ENCODE measurements at regions not wholly inside any gene's neighbourhood (a gene's known extent, or its start where the extent isn't known, plus 50 kb on each side); places are given as distances from the start of the nearest gene placed in this dataset.

- Histone ChIP-seq H3K27me3 (ENCODE audit: control insufficient read depth, low read length) (peaks cover 8% of the 10 kb centered on the region), H3K4me1 (ENCODE audit: control insufficient read depth, low read length) (no peaks in the 10 kb centered on the region), H3K4me2 (ENCODE audit: low read length) (no peak overlapping the region)
Observed at GRCh38 chr1:30283199-30283962, 440.0 kb downstream of the MATN1 start.

GRCh38 chr1:30280572-30280971 lies 442.8 kb downstream of the MATN1 start:
- TF ChIP-seq EZH2phosphoT487 (IDR thresholded peaks at IDR 0.05; ENCODE audit: borderline replicate concordance, low read length): no peak
- TF ChIP-seq CTCF (IDR thresholded peaks at IDR 0.05; ENCODE audit: low read depth, low read length, poor library complexity, severe bottlenecking): no peak
- Histone ChIP-seq H3K4me2 (ENCODE audit: low read length) (no peak overlapping the region), H3K9me2 (replicated peaks; ENCODE audit: control insufficient read depth, low read length) (no peaks in the 10 kb centered on the region)

More at GRCh38 chr1:30283199-30283962, 440.0 kb downstream of the MATN1 start:
- Histone ChIP-seq H3K9me2 (replicated peaks; ENCODE audit: control insufficient read depth, low read length) (no peaks in the 10 kb centered on the region), H3F3A (ENCODE audit: control insufficient read depth, insufficient read depth) (no peaks in the 10 kb centered on the region), H3K4me3 (ENCODE audit: low read length) (no peak overlapping the region), H4K20me1 (ENCODE audit: control insufficient read depth, insufficient read depth, low read depth, low read length) (no peaks in the 10 kb centered on the region), H3K36me3 (ENCODE audit: control insufficient read depth, low read length) (no peaks in the 10 kb centered on the region), H3K9me3 (ENCODE audit: control insufficient read depth, insufficient read depth, low read length) (no peaks in the 10 kb centered on the region), H3K79me2 (ENCODE audit: control insufficient read depth, low read length) (no peaks in the 10 kb centered on the region), H3K27ac (ENCODE audit: low read depth, low read length) (no peak overlapping the region)
- TF ChIP-seq EZH2phosphoT487 (IDR thresholded peaks at IDR 0.05; ENCODE audit: borderline replicate concordance, low read length) (no peak), CTCF (IDR thresholded peaks at IDR 0.05; ENCODE audit: low read depth, low read length, poor library complexity, severe bottlenecking) (no peak)

GRCh38 chr1:30277911-30278310 lies 445.5 kb downstream of the MATN1 start:
- no peak overlapping the region for H3K27ac ChIP-seq (ENCODE audit: low read depth, low read length)
- H3F3A ChIP-seq (ENCODE audit: control insufficient read depth, insufficient read depth): no peaks in the 10 kb centered on the region
- H3K27me3 ChIP-seq (ENCODE audit: control insufficient read depth, low read length): peaks cover 8% of the 10 kb centered on the region; the same call in 1 of the 2 replicates
- H4K20me1 ChIP-seq (ENCODE audit: control insufficient read depth, insufficient read depth, low read depth, low read length): no peaks in the 10 kb centered on the region
- H3K79me2 ChIP-seq (ENCODE audit: control insufficient read depth, low read length): no peaks in the 10 kb centered on the region
- H3K4me1 ChIP-seq (ENCODE audit: control insufficient read depth, low read length): no peaks in the 10 kb centered on the region
- H3K4me2 ChIP-seq (ENCODE audit: low read length): no peak overlapping the region
- no peaks in the 10 kb centered on the region for H3K36me3 ChIP-seq (ENCODE audit: control insufficient read depth, low read length)
- H3K9me3 ChIP-seq (ENCODE audit: control insufficient read depth, insufficient read depth, low read length): peaks cover 12% of the 10 kb centered on the region; the same call in 1 of the 2 replicates
- no peak overlapping the region for H3K4me3 ChIP-seq (ENCODE audit: low read length)
- no peak for TF ChIP-seq EZH2phosphoT487 (IDR thresholded peaks at IDR 0.05; ENCODE audit: borderline replicate concordance, low read length)
- TF ChIP-seq CTCF (IDR thresholded peaks at IDR 0.05; ENCODE audit: low read depth, low read length, poor library complexity, severe bottlenecking): no peak
- no peaks in the 10 kb centered on the region for H3K9me2 ChIP-seq (replicated peaks; ENCODE audit: control insufficient read depth, low read length)

More at GRCh38 chr1:30280572-30280971, 442.8 kb downstream of the MATN1 start:
- Histone ChIP-seq H3K79me2 (ENCODE audit: control insufficient read depth, low read length) (no peaks in the 10 kb centered on the region), H3K9me3 (ENCODE audit: control insufficient read depth, insufficient read depth, low read length) (no peaks in the 10 kb centered on the region), H3K4me1 (ENCODE audit: control insufficient read depth, low read length) (no peaks in the 10 kb centered on the region), H3K27me3 (ENCODE audit: control insufficient read depth, low read length) (peaks cover 8% of the 10 kb centered on the region; the same call in 1 of the 2 replicates), H3F3A (ENCODE audit: control insufficient read depth, insufficient read depth) (no peaks in the 10 kb centered on the region), H3K27ac (ENCODE audit: low read depth, low read length) (no peak overlapping the region), H4K20me1 (ENCODE audit: control insufficient read depth, insufficient read depth, low read depth, low read length) (no peaks in the 10 kb centered on the region), H3K36me3 (ENCODE audit: control insufficient read depth, low read length) (no peaks in the 10 kb centered on the region), H3K4me3 (ENCODE audit: low read length) (no peak overlapping the region)
